NCI-H146 treated with DMSO at 0.1 percent for 48 hours (cell line): ENCODE measurements at regions not wholly inside any gene's neighbourhood (a gene's known extent, or its start where the extent isn't known, plus 50 kb on each side); places are given as distances from the start of the nearest gene placed in this dataset.

Source experiments
- DNase-seq: peaks from one replicate; lab custom pipeline; 2025; ENCODE audit not compliant: unreplicated experiment; lab: John Stamatoyannopoulos, UW

GRCh38 chr6:156526081-156526480 lies 251.1 kb upstream of the ARID1B start:
- DNase-seq: no peak

DNA sequence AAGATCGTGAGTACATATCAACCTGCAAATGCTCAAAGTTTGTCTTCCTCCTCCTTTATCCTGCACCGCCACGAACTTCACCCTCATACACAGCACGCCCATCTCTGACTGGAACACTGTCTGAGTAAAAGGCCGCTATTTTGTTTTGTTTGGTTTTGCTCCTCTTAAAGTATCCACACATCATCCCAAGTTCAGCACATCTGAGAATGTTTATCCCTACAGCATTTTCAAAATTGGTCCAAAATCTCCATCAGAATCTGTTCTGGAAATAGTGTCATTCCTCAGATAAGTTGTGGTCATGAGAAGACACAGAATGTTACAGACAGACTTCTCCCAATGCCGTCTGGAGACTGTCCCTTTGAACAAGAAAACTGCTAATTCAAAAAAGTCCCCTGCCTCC lies 251.6 kb upstream of the ARID1B start:
- no peak for DNase-seq

DNA sequence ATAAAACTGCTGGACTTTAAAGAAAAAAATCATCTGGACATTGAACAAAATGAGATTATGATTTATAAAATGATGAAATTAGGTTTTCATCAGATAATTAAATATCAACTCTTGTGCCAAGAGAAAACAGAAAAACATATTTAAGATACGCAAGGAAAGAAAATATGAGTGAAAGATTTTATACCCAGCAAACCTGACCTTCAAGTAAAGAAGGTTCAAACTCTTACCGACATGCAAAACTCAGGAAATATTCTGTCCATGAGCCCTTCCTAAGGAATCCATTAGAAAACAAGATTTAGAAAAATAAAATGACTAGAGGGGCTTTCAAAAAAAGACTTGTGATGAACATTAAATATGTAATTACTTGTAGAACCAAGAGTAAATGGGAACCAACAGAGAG lies 257.2 kb upstream of the ARID1B start:
- DNase-seq: no peak

- DNase-seq: peak; percentile 78
These were observed 260.1 kb upstream of the ARID1B start for GRCh38 chr6:156517088-156517487.

GRCh38 chr6:156515242-156515641 lies 261.9 kb upstream of the ARID1B start:
- no peak for DNase-seq

DNA sequence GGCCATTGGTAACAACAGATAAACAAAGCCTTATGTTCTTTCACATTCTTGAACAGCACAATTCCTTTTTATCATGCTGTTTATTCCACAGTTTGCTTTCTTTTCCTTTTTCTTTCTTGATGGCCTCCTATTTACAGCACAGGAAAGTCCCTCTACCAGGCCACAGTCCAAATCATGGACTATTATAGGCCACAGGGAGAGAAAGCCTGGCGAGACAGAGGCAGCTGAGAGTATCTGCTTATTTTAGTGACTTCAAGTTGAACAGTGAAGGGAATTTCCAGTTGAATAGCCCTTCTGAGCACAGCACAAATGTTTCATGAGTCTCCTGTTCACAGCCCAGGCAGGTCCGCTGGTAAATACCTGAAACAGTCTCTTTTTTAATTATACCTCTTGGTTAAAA lies 263.7 kb upstream of the ARID1B start:
- no peak for DNase-seq

- no peak for DNase-seq
These were observed 265.6 kb upstream of the ARID1B start for GRCh38 chr6:156511570-156511969.

GRCh38 chr6:156511051-156511450 lies 266.1 kb upstream of the ARID1B start:
- DNase-seq: no peak

GRCh38 chr6:156510242-156510641 lies 266.9 kb upstream of the ARID1B start:
- no peak for DNase-seq

DNA sequence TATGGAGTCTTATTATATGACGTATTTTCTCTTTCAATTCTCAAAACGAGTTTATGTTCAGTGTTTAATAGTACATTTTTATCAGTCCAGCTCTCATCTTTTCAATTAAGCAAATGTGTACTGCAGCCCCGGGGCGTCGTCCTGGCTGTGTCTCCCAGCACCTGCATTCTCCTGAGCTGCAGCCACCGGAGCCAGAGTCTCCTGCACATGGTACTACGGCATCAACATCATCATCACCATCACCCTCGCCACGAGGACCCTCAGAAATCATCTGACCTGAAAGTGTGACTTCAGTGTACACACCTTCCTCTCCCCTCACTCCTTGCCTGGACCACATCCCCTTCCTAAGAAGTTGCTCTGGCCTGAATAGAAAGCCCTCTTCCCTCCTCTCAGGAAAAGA lies 267.7 kb upstream of the ARID1B start:
- DNase-seq: no peak

GRCh38 chr6:156508923-156509322 lies 268.3 kb upstream of the ARID1B start:
- DNase-seq: no peak

- no peak for DNase-seq
These were observed 269.1 kb upstream of the ARID1B start for GRCh38 chr6:156508126-156508525.

- DNase-seq: no peak
These were observed 269.5 kb upstream of the ARID1B start for GRCh38 chr6:156507656-156508055.

- no peak for DNase-seq
These were observed 270.1 kb upstream of the ARID1B start for GRCh38 chr6:156507106-156507505.

- no peak for DNase-seq
These were observed 274.1 kb upstream of the ARID1B start for GRCh38 chr6:156502969-156503504.

GRCh38 chr6:156497618-156498017 lies 279.6 kb upstream of the ARID1B start:
- DNase-seq: no peak

DNA sequence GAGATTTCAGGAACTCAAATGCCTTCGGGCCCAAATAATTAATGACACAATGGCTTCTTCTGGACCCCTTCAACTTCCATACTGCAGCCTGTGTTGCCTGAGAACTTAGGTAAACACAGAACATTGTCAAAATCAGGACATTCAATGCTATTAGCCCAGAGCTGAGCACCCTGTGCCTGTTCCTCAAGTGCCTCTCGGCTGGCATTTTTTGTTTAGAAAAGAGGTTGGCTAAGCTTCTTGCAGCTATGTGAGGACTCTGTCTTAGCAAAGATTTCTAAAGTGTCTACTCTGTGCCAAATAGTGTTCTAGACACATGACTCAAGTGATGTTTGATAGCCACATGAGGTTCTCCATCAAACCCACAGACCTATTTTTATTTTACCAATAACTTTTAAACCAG lies 289.3 kb upstream of the ARID1B start:
- DNase-seq: no peak

DNA sequence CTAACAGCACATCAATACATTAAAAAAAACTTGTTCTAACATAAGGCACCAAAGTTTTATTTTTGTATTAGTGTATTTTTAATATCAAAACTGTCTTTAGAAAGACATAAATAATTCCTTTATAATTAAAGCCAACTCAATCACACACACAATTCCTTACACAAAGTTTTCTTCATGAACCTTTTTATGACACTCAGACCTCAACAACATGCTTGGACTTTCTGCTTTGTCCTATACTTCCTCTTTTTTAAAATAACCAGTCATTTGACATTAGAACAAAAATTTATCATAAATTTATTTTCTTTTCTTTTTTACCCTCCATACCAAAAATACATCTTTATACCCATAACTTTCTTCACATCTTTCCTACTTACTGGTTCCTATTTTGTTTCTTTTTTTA lies 292.0 kb upstream of the ARID1B start:
- no peak for DNase-seq

- DNase-seq: no peak
These were observed 302.6 kb upstream of the ARID1B start for GRCh38 chr6:156474507-156475120.

DNA sequence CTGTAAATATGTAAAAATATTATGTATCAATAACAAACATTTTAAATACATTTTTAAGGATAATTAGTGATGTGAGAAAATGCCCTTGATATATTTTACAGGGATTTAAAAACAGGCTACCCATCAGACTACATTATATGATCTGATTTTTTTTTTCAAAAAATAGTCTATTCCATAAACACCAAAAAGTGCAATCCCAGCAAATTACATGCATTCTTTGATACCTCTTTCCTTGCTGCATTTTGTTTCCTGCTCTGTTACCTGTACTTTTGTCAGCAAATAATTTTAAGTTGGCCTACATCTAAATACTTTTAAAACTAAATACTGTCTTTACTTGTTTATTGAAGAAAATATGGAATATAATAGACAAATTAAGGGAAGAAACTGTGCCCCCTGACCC lies 306.2 kb upstream of the ARID1B start:
- no peak for DNase-seq

- peak; percentile 56 for DNase-seq
These were observed 312.9 kb upstream of the ARID1B start for GRCh38 chr6:156464100-156464878.

- no peak for DNase-seq
These were observed 315.5 kb upstream of the ARID1B start for GRCh38 chr6:156461647-156462046.

DNA sequence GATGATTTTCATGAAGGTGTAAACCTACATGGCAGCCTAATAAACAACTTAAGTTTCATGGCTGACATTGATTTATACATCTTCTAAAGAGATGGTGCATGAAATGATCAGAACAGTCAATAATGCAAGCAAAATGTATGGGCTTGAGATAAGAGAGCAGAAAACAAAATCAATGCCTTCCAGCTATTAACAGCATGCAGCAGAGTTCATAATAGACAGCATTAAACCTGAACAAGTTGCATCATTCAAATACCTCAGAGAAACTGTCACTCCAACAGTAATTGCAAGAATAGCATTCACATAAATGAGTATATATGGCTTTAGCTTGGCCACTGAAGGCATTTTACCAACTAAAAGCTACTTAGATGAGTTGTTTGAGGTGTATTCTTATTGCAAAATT lies 319.6 kb upstream of the ARID1B start:
- peak; percentile 96 for DNase-seq
